ENCODE measurements at regions not wholly inside any gene's neighbourhood (a gene's known extent, or its start where the extent isn't known, plus 50 kb on each side); places are given as distances from the start of the nearest gene placed in this dataset.
"Not testable (repeated sequence)": the region's sequence is repeated elsewhere in the genome, so short reads cannot be mapped to it uniquely, and the experiment has no call there.

DNA sequence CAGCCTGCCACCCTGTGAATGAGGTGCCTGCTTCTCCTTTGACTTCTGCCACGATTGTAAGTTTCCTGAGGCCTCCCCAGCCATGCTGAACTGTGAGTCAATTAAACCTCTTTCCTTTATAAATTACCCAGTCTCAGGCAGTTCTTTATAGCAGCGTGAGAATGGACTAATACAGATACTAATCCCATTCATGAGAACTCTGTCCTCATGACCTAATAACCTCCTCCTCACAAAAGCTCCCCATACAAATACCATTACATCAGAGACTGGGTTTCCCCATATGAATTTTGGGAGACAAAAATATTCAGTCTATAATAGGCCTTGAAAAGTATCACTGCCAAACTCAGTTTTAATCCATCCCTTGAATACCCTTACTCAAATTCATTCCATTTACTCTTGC is 199.0 kb downstream of the FRK start:
- not testable (repeated sequence) for TF ChIP-seq POLR2A (IDR thresholded peaks at IDR 0.05; ENCODE audit: low read depth, low read length); EZH2 (IDR thresholded peaks at IDR 0.05; ENCODE audit: borderline replicate concordance, low read depth, low read length, severe bottlenecking); POLR2AphosphoS5 (IDR thresholded peaks at IDR 0.05; ENCODE audit: insufficient read depth, low read depth, low read length); GATA2 (IDR thresholded peaks at IDR 0.05; ENCODE audit: insufficient read depth, insufficient read length, low read depth, low read length); FOS (IDR thresholded peaks at IDR 0.05; ENCODE audit: borderline replicate concordance, insufficient read depth, low read length); JUN (IDR thresholded peaks at IDR 0.05; ENCODE audit: borderline replicate concordance, insufficient read depth, insufficient read length, low read depth); MYC (IDR thresholded peaks at IDR 0.05; ENCODE audit: low read depth, low read length)
- TF ChIP-seq, protein P1, sequence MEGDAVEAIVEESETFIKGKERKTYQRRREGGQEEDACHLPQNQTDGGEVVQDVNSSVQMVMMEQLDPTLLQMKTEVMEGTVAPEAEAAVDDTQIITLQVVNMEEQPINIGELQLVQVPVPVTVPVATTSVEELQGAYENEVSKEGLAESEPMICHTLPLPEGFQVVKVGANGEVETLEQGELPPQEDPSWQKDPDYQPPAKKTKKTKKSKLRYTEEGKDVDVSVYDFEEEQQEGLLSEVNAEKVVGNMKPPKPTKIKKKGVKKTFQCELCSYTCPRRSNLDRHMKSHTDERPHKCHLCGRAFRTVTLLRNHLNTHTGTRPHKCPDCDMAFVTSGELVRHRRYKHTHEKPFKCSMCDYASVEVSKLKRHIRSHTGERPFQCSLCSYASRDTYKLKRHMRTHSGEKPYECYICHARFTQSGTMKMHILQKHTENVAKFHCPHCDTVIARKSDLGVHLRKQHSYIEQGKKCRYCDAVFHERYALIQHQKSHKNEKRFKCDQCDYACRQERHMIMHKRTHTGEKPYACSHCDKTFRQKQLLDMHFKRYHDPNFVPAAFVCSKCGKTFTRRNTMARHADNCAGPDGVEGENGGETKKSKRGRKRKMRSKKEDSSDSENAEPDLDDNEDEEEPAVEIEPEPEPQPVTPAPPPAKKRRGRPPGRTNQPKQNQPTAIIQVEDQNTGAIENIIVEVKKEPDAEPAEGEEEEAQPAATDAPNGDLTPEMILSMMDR (IDR thresholded peaks at IDR 0.05; ENCODE audit: extremely low read depth in 1 of 2, insufficient read depth in 1 of 2, low read depth in 1 of 2, low read length in 2 of 2), result not testable (repeated sequence)
- TF ChIP-seq, protein P2, sequence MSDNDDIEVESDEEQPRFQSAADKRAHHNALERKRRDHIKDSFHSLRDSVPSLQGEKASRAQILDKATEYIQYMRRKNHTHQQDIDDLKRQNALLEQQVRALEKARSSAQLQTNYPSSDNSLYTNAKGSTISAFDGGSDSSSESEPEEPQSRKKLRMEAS (IDR thresholded peaks at IDR 0.05; ENCODE audit: insufficient read depth, insufficient read length), result not testable (repeated sequence)
